ENCODE measurements at regions not wholly inside any gene's neighbourhood (a gene's known extent, or its start where the extent isn't known, plus 50 kb on each side); places are given as distances from the start of the nearest gene placed in this dataset.

DNA sequence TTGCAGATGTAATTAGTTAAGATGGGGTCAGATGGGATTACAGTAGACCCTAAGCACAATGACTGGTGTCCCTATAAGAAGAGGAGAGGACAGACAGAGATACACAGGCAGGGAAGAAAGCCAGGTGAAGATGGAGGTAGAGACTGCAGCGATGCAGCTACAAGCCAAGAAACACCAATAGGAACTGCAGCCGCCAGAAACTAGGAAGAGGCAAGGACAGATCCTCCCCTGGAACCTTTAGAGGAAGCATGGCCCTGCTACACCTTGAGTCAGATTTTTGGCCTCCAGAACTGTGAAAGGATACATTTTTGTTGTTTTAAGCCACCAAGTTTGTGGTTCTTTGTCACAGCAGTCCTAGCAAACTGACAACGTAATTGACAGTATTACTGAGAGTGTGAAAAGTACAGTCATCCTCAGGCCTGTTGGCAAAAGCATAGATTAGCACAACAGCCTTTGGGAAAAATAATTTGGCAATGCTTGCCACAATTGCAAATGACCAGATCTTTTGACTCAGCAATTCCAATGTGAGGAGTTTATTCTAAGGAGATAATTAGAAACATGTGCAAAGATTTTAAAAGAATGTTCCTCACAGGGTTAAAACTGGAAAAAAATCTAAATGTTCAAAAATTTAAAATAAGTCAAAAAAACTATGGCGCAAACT is 82.6 kb upstream of the TJP1 start:
- H3K9me3 ChIP-seq = no peaks in the 10 kb centered on the region
- H3K36me3 ChIP-seq (replicated peaks in 1 of 2; ENCODE audit: control insufficient read depth in 1 of 2, insufficient read depth in 2 of 2, low read length in 1 of 2) = no peaks in the 10 kb centered on the region
- no peak overlapping the region for H3K9ac ChIP-seq
- no peak overlapping the region for H2AFZ ChIP-seq (ENCODE audit: low read depth)
- POLR2A ChIA-PET = no interaction called here
- no peaks in the 10 kb centered on the region; the same call in 1 of the 2 replicates for H3K27me3 ChIP-seq (ENCODE audit: insufficient read depth)
- H4K20me1 ChIP-seq (ENCODE audit: insufficient read depth) = no peaks in the 10 kb centered on the region
- no peaks in the 10 kb centered on the region for H3K9me2 ChIP-seq
- H3K4me1 ChIP-seq (ENCODE audit: control insufficient read depth in 1 of 2, insufficient read depth in 2 of 2, low read depth in 1 of 2, low read length in 1 of 2) = no peaks in the 10 kb centered on the region
- CTCF ChIA-PET = interaction anchor here (1.1 kb wide), 1 partner anchor 21 kb away, joined by 6 read pairs; no protein-coding TSS in a partner anchor
- H3K27ac ChIP-seq (ENCODE audit: low read depth in 2 of 2, low read length in 1 of 2) = no peak overlapping the region
- no peak overlapping the region for H3K4me2 ChIP-seq
- WGBS (ENCODE audit: low lambda C conversion rate) = 66% methylated on average over 4 of the region's 4 CpGs
- no peak overlapping the region for H3K4me3 ChIP-seq (ENCODE audit: low read depth in 2 of 2, low read length in 1 of 2)
- H3F3A ChIP-seq (replicated peaks; ENCODE audit: insufficient read depth) = no peaks in the 10 kb centered on the region
- H3K79me2 ChIP-seq (ENCODE audit: insufficient read depth) = no peaks in the 10 kb centered on the region
- no peak for DNase-seq
- TF ChIP-seq CHD2 (IDR thresholded peaks at IDR 0.05; ENCODE audit: low read length, partially characterized antibody) (no peak), TAF1 (IDR thresholded peaks at IDR 0.05; ENCODE audit: borderline replicate concordance, low read depth, low read length) (no peak), NFIC (IDR thresholded peaks at IDR 0.05; ENCODE audit: borderline replicate concordance) (no peak), EP300 (IDR thresholded peaks at IDR 0.05; ENCODE audit: borderline replicate concordance in 1 of 2, low read depth in 1 of 2, low read length in 1 of 2) (no peak), SIN3A (IDR thresholded peaks at IDR 0.05; ENCODE audit: borderline replicate concordance, low read depth, low read length) (no peak), POLR2AphosphoS5 (IDR thresholded peaks at IDR 0.05; ENCODE audit: low read depth, low read length) (no peak), FOXJ3 (CRISPR knock-in tag; IDR thresholded peaks at IDR 0.05) (no peak), PBX3 (IDR thresholded peaks at IDR 0.05) (no peak), GATA2 (CRISPR knock-in tag; IDR thresholded peaks at IDR 0.05) (no peak), RCOR1 (IDR thresholded peaks at IDR 0.05; ENCODE audit: low read length) (no peak), FOXM1 (IDR thresholded peaks at IDR 0.05; ENCODE audit: low read depth) (no peak), MXI1 (IDR thresholded peaks at IDR 0.05; ENCODE audit: low read depth, low read length) (no peak)
- TF ChIP-seq, protein P1, sequence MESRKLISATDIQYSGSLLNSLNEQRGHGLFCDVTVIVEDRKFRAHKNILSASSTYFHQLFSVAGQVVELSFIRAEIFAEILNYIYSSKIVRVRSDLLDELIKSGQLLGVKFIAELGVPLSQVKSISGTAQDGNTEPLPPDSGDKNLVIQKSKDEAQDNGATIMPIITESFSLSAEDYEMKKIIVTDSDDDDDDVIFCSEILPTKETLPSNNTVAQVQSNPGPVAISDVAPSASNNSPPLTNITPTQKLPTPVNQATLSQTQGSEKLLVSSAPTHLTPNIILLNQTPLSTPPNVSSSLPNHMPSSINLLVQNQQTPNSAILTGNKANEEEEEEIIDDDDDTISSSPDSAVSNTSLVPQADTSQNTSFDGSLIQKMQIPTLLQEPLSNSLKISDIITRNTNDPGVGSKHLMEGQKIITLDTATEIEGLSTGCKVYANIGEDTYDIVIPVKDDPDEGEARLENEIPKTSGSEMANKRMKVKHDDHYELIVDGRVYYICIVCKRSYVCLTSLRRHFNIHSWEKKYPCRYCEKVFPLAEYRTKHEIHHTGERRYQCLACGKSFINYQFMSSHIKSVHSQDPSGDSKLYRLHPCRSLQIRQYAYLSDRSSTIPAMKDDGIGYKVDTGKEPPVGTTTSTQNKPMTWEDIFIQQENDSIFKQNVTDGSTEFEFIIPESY (IDR thresholded peaks at IDR 0.05; ENCODE audit: borderline replicate concordance, low read depth) = no peak
- TF ChIP-seq, protein P2, sequence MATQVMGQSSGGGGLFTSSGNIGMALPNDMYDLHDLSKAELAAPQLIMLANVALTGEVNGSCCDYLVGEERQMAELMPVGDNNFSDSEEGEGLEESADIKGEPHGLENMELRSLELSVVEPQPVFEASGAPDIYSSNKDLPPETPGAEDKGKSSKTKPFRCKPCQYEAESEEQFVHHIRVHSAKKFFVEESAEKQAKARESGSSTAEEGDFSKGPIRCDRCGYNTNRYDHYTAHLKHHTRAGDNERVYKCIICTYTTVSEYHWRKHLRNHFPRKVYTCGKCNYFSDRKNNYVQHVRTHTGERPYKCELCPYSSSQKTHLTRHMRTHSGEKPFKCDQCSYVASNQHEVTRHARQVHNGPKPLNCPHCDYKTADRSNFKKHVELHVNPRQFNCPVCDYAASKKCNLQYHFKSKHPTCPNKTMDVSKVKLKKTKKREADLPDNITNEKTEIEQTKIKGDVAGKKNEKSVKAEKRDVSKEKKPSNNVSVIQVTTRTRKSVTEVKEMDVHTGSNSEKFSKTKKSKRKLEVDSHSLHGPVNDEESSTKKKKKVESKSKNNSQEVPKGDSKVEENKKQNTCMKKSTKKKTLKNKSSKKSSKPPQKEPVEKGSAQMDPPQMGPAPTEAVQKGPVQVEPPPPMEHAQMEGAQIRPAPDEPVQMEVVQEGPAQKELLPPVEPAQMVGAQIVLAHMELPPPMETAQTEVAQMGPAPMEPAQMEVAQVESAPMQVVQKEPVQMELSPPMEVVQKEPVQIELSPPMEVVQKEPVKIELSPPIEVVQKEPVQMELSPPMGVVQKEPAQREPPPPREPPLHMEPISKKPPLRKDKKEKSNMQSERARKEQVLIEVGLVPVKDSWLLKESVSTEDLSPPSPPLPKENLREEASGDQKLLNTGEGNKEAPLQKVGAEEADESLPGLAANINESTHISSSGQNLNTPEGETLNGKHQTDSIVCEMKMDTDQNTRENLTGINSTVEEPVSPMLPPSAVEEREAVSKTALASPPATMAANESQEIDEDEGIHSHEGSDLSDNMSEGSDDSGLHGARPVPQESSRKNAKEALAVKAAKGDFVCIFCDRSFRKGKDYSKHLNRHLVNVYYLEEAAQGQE (IDR thresholded peaks at IDR 0.05; ENCODE audit: low read depth, low read length) = no peak
